ENCODE measurements at regions not wholly inside any gene's neighbourhood (a gene's known extent, or its start where the extent isn't known, plus 50 kb on each side); places are given as distances from the start of the nearest gene placed in this dataset.

GRCh38 chr2:217484046-217484445 is 518.7 kb downstream of the TNS1 start:
- DNase-seq (ENCODE audit: low read depth in 1 of 2, low spot score in 1 of 2), result no peak

DNA sequence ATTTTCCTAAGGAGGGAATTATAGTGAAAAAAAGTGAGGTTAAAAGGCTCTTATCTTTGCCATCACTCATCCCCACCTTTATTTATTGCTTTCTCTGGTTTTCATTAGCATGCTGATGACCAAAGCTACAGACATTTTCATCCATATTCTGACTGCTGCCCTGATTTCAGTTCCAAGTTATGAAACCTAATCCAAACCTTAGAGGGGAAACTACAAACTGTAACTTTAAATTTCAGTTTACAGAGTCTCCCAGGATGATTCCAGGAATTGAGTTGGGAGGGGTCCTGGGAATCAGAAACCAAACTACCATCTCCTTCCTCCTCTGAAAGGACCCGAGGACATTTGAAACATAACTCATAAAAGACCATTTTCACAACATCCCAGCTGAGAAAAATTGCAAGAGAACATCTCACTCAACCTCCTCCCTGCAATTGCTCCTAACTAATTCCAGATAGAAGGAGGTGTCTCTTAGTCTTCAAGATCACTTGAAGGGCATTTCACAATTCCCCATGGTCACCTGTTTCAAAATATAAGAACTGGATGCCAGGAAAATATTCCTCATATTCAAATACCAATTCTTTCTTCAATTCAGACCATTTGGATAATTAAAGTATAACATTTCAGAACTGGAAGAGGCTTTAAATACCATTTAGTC is 520.6 kb downstream of the TNS1 start:
- DNase-seq (ENCODE audit: low read depth in 1 of 2, low spot score in 1 of 2), result no peak

DNA sequence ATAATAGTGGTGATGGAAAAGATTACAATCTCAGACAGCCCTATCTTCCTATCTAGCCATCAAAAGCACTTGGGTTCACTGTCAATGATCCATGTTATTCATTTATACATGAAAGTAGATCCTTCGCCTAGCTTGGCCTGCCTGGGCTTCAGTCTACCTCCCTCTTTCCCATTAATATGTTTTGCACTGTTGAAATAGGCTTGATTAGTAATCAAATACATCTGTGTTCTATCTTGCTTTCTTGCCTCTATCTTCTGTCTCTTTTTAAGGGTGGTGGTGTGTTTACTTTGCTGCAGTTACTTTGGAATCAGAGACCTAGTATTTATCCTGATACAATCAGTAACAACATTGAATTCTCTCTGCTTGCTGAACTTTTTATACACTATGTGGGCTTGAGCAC is 521.2 kb downstream of the TNS1 start:
- no peak for DNase-seq (ENCODE audit: low read depth in 1 of 2, low spot score in 1 of 2)

GRCh38 chr2:217479566-217479965 is 523.2 kb downstream of the TNS1 start:
- no peak for DNase-seq (ENCODE audit: low read depth in 1 of 2, low spot score in 1 of 2)

DNA sequence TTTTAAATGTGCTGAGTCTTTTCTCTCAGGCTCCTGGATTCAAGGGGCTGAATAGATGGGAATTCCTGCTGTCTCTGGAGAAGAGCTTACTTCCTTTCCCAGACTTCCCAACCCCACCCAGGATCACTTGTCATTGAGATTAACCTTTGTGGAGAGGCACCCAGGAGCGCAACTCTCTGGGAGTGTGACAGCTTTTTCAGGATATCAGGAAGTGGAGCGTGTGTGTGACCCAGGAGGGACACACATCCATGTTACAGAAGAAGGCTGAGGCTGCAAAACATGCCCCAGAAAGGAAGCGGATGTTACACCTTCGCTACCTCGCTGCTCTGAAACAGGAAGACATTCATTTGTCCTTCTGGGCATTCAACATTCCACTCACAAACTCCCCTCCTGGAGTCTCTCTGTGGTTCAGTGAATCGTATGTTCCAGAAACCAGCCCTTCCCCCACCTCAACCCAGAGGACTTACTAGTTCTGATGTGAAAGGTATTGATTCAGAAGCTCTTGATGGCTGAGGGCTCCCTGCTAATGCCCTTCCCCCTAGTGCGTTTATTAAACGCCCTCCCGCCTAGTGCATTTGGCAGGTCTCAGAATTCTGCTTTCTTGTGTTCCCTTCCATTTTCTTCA is 523.9 kb downstream of the TNS1 start:
- DNase-seq (ENCODE audit: low read depth in 1 of 2, low spot score in 1 of 2), result no peak

- no peak for DNase-seq (ENCODE audit: low read depth in 1 of 2, low spot score in 1 of 2)
Measured at GRCh38 chr2:217477583-217477982, 525.2 kb downstream of the TNS1 start.

GRCh38 chr2:217475791-217476190 is 527.0 kb downstream of the TNS1 start:
- DNase-seq (ENCODE audit: low read depth in 1 of 2, low spot score in 1 of 2), result no peak

DNA sequence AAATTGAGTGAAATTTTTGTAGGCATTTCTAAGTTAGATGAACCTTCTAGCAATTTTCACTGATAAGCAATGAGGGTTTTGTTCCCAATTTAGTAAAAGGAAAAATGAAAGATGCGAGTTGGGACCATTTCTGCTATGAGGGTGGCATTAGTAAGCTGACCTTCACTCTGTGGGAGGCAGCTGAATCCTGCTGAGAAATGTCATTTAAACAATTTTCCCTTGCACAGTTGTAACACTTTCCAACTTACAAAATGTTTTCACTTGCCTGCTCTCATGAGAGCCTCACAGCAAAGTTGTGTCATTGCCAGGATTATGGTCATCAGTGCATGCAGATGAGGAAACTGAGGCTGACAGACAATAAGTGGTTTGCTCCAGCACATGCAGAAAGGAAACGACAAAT is 527.7 kb downstream of the TNS1 start:
- DNase-seq (ENCODE audit: low read depth in 1 of 2, low spot score in 1 of 2), result no peak

DNA sequence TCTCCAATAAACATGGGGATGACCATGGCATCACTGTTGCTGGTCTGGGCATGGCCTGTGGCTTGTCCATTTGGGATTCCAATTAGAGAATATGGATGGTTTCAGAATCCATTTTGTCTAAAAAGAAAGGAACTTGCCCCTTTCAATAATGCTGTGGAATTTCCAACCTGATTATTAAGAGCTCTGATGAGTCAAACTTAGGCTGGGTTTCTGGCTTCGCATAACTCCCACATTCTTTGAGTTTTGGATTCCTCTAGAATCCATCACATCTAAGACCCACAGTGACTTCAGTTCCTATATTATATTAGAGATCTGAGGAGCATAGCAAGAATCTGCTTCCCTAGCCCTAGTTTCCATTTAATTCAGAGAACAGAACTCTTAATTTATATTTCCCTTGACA is 531.5 kb downstream of the TNS1 start:
- DNase-seq (ENCODE audit: low read depth in 1 of 2, low spot score in 1 of 2), result no peak

DNA sequence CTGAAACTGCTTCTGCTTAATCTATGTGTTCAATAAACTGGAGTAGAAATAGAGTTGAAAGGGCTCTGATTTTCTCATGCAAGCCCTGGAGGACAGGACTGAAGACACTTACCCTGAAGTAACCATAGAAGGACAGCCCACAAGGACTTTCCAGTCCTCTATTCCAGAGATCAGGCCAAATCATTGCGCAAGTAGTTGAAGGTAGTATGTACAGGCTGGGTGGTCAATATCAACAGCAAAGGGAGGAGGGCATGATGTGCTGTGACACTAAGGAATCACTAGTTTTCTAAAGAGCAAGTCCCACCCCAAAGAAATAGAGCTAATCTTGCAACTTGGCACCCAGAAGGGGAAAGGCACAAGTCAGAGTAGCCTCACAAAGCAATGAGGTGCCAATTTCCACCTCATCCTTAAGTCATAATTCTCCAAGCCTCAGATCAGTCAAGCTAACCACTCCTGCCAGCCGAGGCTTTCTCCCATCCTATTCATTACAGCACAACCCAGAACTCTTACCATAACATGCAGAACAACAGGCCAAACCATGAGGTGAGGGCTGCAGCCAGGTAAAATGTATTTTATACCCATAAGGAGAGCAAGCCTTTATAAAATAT is 533.5 kb downstream of the TNS1 start:
- no peak for DNase-seq (ENCODE audit: low read depth in 1 of 2, low spot score in 1 of 2)

GRCh38 chr2:217468042-217468830 is 534.6 kb downstream of the TNS1 start:
- no peak for DNase-seq (ENCODE audit: low read depth in 1 of 2, low spot score in 1 of 2)

GRCh38 chr2:217467331-217467730 is 535.5 kb downstream of the TNS1 start:
- DNase-seq (ENCODE audit: low read depth in 1 of 2, low spot score in 1 of 2), result no peak

GRCh38 chr2:217466805-217467204 is 536.0 kb downstream of the TNS1 start:
- DNase-seq (ENCODE audit: low read depth in 1 of 2, low spot score in 1 of 2), result no peak

GRCh38 chr2:217466104-217466503 is 536.7 kb downstream of the TNS1 start:
- DNase-seq (ENCODE audit: low read depth in 1 of 2, low spot score in 1 of 2), result no peak

GRCh38 chr2:217465100-217465499 is 537.7 kb downstream of the TNS1 start:
- DNase-seq (ENCODE audit: low read depth in 1 of 2, low spot score in 1 of 2), result no peak

DNA sequence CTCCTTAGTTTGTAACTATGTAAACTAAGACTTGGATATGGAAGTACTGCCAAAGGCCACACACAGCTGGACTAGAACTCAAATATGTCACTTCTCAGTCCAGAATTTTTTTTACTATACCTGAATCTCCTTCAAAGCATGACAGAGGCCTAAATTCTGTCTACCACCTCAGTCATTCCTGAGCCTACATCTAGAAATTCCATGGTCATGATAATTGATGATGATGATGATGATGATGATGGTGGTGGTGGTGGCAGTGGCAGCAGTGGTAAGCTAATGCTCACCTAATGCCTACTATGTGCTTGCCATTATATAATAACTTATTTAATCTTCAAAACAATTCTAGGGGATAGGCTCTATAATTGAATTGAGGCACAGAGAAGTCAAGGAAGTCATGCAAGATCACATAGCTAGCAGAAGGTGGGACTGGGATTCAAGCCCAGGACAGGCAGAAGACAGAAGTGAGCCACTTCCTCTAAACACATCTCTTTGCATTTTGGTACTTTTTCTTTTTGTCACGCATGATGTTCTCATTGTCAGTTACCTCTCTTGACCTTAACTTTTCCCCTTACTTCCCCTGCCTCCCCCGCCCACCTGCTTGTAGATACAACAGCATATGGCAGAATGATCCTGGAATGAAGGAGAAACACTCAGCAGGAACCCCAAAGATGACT is 539.3 kb downstream of the TNS1 start:
- no peak for DNase-seq (ENCODE audit: low read depth in 1 of 2, low spot score in 1 of 2)

GRCh38 chr2:217462121-217462520 is 540.7 kb downstream of the TNS1 start:
- DNase-seq (ENCODE audit: low read depth in 1 of 2, low spot score in 1 of 2), result no peak

GRCh38 chr2:217461674-217462073 is 541.1 kb downstream of the TNS1 start:
- DNase-seq (ENCODE audit: low read depth in 1 of 2, low spot score in 1 of 2), result no peak

DNA sequence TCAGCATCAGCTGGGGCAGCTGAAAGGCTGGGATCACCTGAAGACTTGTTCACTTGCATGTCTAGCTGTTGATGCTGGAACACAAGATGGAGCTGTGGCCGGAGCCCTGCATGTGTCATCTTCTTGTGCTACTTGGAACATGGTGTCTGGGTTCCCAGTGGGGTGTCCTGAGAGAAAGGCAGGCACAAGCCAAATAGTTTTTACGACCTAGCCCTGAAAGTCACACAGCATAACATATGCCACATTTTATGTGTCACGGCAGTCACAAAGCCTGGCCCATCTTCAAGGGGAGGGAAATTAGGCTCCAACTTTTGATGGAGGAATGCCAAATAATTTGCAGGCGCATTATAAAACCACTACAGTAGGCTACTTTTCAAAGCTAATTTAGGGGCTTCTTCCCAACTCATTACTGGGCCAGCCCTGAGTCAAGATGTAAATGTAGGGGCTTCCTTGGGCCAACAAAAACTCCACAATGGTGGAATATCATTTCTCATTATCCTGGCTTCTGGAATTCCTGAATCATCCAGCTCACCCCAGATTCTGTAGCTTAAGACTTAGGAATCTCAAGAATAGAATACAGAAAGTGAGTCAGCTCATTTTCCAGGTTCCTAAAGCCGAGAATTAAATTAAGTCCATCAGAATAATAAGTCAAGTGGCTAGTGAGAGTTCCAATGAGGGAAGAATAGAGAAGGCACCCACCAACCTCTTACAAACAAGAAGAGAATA is 543.0 kb downstream of the TNS1 start:
- DNase-seq (ENCODE audit: low read depth in 1 of 2, low spot score in 1 of 2), result no peak

- no peak for DNase-seq (ENCODE audit: low read depth in 1 of 2, low spot score in 1 of 2)
Measured at GRCh38 chr2:217459016-217459415, 543.8 kb downstream of the TNS1 start.

DNA sequence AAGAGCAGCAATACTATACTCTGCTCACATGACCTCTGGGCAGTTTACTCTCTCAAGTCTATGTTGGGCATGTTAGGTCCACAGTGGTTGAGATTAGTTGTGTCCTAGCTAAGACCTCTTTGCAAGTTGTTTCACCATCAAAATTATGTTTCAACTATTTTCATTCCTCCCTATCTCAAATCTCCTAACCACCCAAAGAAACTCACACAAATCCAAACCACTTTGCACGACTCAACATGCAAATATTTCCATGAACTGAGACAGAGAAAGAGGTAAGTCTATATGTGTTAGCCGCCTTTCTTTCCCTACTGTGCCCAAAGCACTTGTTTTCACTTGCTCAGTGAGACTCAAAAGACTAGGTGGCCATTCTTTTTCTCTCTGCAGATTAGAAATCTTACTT is 546.8 kb downstream of the TNS1 start:
- DNase-seq (ENCODE audit: low read depth in 1 of 2, low spot score in 1 of 2), result no peak

All from activated CD4-positive, alpha-beta T cell treated with anti-CD3 and anti-CD28 coated beads, Interleukin-2, amount 50 U/mL, for 24 hours (primary cell).